HL-60 (cell line): ENCODE measurements at regions not wholly inside any gene's neighbourhood (a gene's known extent, or its start where the extent isn't known, plus 50 kb on each side); places are given as distances from the start of the nearest gene placed in this dataset.

Experiments
- CTCF ChIP-seq: IDR thresholded peaks from one replicate; pipeline ENCODE4 v1.5.1; 2011; ENCODE audit warnings: low read length, control low read depth, inconsistent platforms; ENCODE audit not compliant: insufficient read depth
- GABPA ChIP-seq: IDR thresholded peaks from 2 replicates; pipeline ENCODE4 v1.6.1; 2012; ENCODE audit warnings: low read depth
- POLR2AphosphoS5 ChIP-seq: IDR thresholded peaks from 2 replicates; pipeline ENCODE4 v1.6.1; 2012; ENCODE audit warnings: low read depth
- REST ChIP-seq: IDR thresholded peaks from 2 replicates; pipeline ENCODE4 v1.6.1; 2012; ENCODE audit warnings: low read depth; ENCODE audit not compliant: insufficient replicate concordance
- SPI1 ChIP-seq: IDR thresholded peaks from 2 replicates; pipeline ENCODE4 v1.6.1; 2012; ENCODE audit warnings: low read depth, mild to moderate bottlenecking, borderline replicate concordance

GRCh38 chr16:79265196-79265595 is 335.3 kb downstream of the MAF start:
- TF ChIP-seq CTCF (no peak), POLR2AphosphoS5 (no peak), REST (no peak), GABPA (no peak), SPI1 (no peak)
